Right lobe of liver (tissue), 4 donors: ENCODE measurements at regions not wholly inside any gene's neighbourhood (a gene's known extent, or its start where the extent isn't known, plus 50 kb on each side); places are given as distances from the start of the nearest gene placed in this dataset.

Experiments used
- CTCF ChIP-seq, 4 donors: fragments of 200-600 bp in 3 of 4; fragments of 450-650 bp in 1 of 4; IDR thresholded peaks; one replicate each; pipeline versions ENCODE4 v1.5.1 to v1.8.0; 2016 to 2022; ENCODE audit warnings: antibody characterized with exemption in 4 of 4, mild to moderate bottlenecking in 2 of 4
- POLR2A ChIP-seq: fragments of 450-650 bp; IDR thresholded peaks from one replicate; pipeline ENCODE4 v1.6.1; 2017; ENCODE audit warnings: antibody characterized with exemption, mild to moderate bottlenecking
- donor health status: DM: no; HTN: no; CAD: no.
- donor health status: DM: no; HTN: no; CAD: no.
- donor health status: DM: no; HTN: yes; CAD: no.

GRCh38 chr11:121931748-121932352, 184.2 kb downstream of the BLID start:
- no peak for TF ChIP-seq CTCF (IDR thresholded peaks at IDR 0.05)
- TF ChIP-seq POLR2A, result peak; percentile 43
